ENCODE measurements at regions not wholly inside any gene's neighbourhood (a gene's known extent, or its start where the extent isn't known, plus 50 kb on each side); places are given as distances from the start of the nearest gene placed in this dataset.
"Not testable (repeated sequence)": the region's sequence is repeated elsewhere in the genome, so short reads cannot be mapped to it uniquely, and the experiment has no call there.

GRCh38 chr9:67417341-67417983, 425.1 kb upstream of the SPATA31A3 start:
- TF ChIP-seq CTCF (IDR thresholded peaks at IDR 0.05); EZH2 (IDR thresholded peaks at IDR 0.05; ENCODE audit: borderline replicate concordance, insufficient read depth, low read depth, low read length, poor library complexity, severe bottlenecking): not testable (repeated sequence)
